ENCODE measurements at regions not wholly inside any gene's neighbourhood (a gene's known extent, or its start where the extent isn't known, plus 50 kb on each side); places are given as distances from the start of the nearest gene placed in this dataset.
"Not testable (repeated sequence)": the region's sequence is repeated elsewhere in the genome, so short reads cannot be mapped to it uniquely, and the experiment has no call there.

DNA sequence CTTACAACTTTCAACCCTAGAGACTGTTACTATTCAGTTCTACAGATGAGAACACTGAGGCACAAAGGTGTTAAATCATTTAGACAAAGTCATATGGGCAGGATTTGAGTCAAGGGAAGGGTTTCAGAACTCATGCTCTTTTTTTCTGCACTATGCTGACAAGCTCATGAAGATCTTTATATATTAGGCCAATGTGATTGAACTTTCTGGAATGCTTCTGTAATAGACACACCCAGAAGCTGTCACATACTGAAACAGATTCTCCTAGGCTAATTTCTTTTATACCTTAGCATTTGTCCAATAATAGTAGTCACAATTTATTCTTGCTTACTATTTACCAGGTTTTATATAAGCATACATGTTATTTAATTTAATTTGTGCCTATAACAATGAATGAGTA lies 164.0 kb downstream of the ALG10B start:
- DNase-seq (ENCODE audit: low read depth) = no peak

DNA sequence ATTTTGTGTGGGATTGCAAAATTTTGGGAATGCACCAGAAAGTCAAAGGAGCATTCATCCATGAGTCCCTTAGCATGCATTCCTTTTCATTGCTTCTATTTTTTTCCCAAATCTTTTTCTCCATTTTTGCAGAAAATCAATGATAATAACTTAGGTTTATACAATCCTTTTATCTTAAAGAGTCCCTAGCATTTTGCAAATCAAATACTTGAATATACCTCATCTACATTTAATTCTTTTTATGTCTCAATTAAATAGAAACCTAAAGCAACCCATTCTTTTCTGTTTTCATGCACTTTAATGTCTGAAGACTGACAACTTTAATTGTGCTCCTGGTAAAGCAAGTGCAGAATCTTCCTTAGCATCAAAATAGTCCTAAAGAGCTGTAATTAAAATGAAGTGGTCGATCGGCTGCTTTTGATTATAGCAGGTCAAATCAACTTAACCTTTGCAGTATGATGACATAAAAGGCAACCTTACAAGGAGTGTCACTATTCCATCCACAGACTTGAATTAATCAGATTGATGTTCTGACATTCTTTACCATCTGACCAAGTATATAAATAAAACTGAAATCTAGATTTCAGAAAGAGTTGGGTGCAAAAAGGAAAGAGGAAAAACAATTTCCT lies 168.4 kb downstream of the ALG10B start:
- no peak for DNase-seq (ENCODE audit: low read depth)

DNA sequence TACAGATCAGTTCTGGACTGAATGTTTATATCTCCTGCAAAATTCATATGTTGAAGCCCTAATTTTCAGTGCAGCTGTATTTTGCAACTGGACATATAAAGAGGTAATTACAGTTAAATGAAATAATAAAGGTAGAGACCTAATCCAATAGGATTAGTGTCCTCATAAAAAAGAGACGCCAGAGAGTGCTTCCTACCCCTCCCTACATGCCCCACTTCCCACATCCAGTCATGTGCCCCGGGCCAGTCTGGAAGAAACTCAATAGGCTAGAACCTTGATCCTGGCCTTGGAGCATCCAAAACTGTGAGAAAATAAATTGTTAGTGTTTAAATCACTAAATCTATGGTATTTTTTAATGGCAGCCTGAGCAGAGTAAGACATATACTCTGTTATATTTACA lies 172.3 kb downstream of the ALG10B start:
- DNase-seq (ENCODE audit: low read depth) = no peak

DNA sequence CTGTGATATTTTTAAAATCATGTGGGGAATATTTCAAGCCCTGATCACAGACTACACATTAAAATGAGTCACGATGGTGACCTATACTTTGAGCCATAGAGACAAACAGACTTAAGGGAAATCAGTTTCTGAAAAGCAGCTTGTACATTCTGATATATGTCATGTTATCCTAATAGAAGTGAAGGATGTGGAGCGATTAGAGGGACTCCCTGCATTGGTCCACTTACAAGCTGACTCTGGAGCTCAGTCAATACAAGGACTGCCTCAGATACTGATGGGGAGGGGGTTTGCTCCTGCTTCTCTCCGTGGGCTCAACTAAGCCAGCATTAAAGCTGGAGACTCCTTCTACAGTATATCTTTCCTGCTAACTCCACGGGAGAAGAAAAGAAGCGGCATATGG lies 173.5 kb downstream of the ALG10B start:
- DNase-seq (ENCODE audit: low read depth) = no peak

- DNase-seq (ENCODE audit: low read depth) = no peak
These were observed 174.4 kb downstream of the ALG10B start for GRCh38 chr12:38490941-38491340.

- DNase-seq (ENCODE audit: low read depth) = no peak
These were observed 184.9 kb downstream of the ALG10B start for GRCh38 chr12:38501481-38501880.

GRCh38 chr12:38501991-38502390 lies 185.4 kb downstream of the ALG10B start:
- DNase-seq (ENCODE audit: low read depth) = no peak

DNA sequence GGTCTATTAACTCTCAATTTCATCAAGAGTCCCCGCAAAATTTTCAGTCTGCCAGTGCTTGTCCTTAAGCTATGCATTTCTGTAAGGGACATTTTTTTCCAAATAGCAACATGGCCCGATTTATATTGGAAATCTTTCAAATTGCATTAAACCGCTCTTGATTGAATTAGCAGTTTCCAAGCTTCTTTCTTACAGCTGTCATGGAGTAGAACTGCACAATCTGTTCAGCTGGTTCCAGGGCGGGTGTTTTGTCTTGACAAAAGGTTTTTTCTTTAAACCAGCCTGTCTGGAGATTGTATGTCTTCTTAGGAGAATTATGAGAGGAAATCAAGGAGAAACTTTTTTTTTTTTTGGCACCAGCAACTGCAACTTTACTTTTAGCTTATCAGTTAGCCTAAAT lies 185.8 kb downstream of the ALG10B start:
- DNase-seq (ENCODE audit: low read depth) = no peak

- no peak for DNase-seq (ENCODE audit: low read depth)
These were observed 191.3 kb downstream of the ALG10B start for GRCh38 chr12:38507839-38508238.

DNA sequence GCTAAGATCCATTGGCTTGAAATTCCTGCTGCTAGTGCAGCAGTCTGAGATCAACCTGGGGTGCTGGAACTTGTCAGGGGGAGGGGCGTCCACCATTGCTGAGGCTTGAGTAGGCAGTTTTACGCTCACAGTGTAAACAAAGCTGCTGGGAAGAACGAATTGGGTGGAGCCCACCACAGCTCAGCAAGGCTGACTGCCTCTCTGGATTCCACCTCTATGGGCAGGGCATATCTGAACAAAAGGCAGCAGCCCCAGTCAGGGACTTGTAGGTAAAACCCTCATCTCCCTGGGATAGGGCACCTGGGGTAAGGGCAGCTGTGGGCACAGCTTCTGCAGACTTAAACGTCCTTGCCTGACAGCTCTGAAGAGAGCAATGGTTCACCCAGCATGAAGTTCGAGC lies 191.7 kb downstream of the ALG10B start:
- peak; percentile 6 for DNase-seq (ENCODE audit: low read depth)

GRCh38 chr12:38515912-38516311 lies 199.3 kb downstream of the ALG10B start:
- no peak for DNase-seq (ENCODE audit: low read depth)

DNA sequence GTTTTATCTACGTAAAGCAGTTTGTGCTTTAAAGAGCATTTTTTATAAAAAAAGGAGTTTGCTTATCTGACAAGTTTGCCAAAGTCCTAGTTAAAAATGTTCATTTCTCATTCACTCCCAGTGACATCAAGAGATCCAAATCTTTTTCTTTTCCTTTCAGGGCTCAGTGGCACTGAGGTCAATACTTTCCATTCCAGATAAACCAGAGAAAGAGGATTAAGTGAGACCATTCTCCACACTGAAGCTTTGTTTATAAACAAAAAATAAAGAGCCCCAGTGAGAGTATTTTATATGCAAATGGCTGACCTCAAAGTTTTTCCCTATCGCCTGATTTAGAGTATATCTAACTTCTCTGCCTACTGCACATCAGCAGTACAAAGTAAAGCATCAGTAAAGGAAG lies 199.8 kb downstream of the ALG10B start:
- DNase-seq (ENCODE audit: low read depth) = no peak

- no peak for DNase-seq (ENCODE audit: low read depth)
These were observed 207.3 kb downstream of the ALG10B start for GRCh38 chr12:38523920-38524319.

DNA sequence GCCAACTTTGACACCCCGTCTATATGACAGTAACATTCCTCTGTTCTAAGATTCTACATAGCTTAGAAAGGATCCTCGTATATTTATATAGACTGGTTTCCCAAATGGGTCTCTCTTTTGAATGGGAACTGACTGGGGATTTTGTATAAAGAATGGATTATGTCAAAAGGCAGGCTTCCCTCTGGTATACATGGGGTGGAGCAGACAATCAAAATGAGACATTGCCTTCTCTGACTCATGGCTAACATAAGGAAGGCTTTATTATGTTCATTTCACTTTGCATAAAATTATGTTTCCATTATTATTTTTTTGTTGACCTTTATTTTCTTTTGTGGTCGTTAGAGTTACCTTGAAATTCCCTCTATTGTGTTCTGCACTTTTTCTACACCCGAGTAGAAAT lies 211.1 kb downstream of the ALG10B start:
- DNase-seq (ENCODE audit: low read depth) = no peak

- no peak for DNase-seq (ENCODE audit: low read depth)
These were observed 212.0 kb downstream of the ALG10B start for GRCh38 chr12:38528527-38528926.

DNA sequence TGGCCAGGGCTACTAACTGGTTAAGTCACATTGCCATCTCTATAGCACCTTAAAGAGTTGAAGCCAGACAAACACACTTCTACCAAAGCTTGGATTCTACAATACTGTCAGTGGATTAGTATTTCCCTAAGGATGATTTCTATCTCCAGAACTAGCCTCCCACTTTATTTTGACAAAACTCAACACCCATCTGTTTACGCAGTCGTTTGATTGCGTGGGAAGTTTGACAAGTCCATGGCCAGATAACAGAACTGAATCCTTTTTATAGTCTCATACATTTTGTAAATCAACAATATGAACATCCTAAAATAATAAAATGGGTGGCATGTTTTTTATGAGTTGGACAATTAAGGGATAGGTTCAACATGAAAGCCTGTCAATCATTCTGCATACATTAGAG lies 212.7 kb downstream of the ALG10B start:
- DNase-seq (ENCODE audit: low read depth) = not testable (repeated sequence)

- no peak for DNase-seq (ENCODE audit: low read depth)
These were observed 221.7 kb downstream of the ALG10B start for GRCh38 chr12:38538319-38538718.

DNA sequence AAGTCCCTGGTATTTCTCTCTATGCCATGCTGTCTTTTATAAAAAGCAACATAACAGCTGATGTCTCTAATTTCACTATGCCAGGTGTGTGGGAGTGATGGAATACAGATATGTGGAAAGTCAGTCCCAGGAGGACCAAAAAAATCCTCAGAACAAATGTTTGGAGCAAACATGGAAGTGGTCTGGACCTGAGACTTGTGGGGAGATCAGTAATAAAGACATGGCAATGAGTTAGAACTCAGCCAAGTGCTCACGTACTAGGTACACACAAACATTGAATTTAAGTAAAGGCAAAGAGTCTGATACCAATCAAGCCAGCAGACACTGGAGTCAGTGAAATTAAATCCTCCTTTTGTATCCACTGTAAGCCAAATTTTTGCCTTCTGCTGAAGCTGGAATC lies 223.6 kb downstream of the ALG10B start:
- DNase-seq (ENCODE audit: low read depth) = no peak

DNA sequence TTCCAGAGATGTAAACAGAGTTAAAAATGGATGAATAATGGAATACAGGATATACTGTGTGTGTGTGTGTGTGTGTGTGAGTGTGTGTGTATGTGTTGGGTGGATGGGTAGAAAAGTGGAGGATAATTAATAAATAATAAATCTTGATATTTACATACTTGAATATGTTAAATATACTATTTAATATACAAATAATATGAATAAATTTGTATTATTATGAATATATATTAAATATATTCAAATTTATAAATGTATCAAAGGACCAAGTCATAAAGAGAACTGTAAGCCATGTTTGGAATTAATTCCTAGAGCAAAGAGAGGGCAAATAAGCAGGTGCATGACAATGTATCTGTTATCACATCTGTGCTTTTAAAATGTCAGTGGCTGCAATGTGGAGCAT lies 225.3 kb downstream of the ALG10B start:
- DNase-seq (ENCODE audit: low read depth) = no peak

GRCh38 chr12:38543151-38543550 lies 226.6 kb downstream of the ALG10B start:
- DNase-seq (ENCODE audit: low read depth) = no peak

DNA sequence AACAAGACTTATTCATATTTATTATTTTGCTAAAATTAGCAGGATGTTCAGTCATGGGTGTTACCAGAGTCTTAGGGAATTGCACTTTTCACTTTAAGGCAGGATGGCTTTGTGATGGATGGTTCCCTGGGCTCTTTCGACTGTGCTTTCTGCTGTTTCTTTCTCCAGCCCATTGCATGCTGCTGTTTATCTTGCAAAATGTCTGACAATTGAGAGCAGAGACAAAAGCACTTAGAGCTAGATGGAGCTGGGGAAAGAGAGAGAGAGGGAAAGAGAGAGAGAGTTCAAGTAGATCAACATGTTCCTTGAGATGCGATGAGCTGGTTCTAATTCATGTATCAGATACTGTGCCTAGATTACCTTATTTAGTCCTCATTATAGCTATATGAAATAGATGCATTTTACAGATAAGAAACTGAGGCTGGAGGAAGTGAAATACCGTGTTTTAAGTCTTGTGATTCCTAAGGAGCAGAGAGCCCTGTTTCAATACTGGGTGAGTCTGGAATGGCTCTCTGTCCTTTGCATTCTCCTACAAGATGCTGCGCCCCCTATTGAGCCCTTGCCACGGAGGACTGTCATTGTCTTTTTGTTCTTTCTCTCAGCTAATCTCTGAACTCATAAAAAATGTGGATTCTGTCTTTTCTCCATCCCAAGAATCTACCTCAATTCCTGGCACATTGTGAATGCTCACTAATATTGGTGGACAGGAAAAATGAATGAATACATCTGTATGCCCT lies 227.9 kb downstream of the ALG10B start:
- DNase-seq (ENCODE audit: low read depth) = no peak

- no peak for DNase-seq (ENCODE audit: low read depth)
These were observed 231.0 kb downstream of the ALG10B start for GRCh38 chr12:38547586-38547985.

DNA sequence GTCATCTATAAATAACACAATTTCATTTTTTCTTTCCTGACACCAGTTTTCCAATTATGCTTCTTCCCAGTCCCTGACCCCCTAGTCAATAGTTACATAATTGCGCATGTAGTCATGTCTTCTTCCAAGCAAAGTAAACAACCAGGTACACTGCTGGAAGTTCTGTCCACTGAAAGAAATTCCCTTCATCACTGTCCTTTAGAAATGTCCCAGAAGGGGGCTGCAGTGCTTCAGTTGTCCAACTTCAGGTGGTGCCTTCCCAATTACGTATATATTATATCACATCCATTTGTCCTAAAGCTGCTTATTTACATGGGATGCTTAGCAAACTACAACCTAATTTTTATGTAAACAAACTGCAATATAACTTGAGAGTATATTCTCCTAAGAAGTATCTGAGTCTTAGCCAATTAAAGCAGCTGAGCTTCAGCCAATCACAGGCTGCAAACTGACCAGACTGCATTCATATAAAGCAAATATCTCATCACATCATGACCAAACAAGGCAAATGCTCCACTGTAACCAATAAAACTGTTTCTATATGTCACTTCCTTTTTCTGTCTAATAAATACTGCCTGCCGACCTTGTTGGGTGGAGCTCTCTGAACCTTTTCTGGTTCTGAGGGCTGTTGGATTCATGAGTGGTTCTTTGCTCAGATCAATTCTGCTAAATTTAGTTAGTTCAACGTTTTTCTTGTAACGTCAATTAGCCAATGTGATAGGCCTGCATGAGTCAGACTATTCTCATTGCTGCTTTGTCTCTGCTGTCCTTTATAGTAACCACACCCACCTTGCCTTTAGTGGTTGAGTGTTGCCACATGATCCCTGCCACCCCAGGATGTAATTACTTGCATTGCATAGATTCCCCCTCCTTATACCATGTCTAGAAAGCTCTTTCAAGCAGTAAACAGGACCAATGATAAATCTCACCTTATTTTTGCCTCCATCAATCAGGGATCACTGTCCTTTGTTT lies 239.3 kb downstream of the ALG10B start:
- peak; percentile 3 for DNase-seq (ENCODE audit: low read depth)

Measured in Daoy (cell line).